ENCODE measurements at regions not wholly inside any gene's neighbourhood (a gene's known extent, or its start where the extent isn't known, plus 50 kb on each side); places are given as distances from the start of the nearest gene placed in this dataset.
A peak's percentile ranks its signal among the peaks of the same experiment; 100 is the strongest.

- TF ChIP-seq ZNF281 (CRISPR knock-in tag; IDR thresholded peaks at IDR 0.05), result no peak
- TF ChIP-seq SP1 (CRISPR knock-in tag; conservative IDR thresholded peaks at IDR 0.05), result peak; percentile 47
- no peak for TF ChIP-seq CREB1 (CRISPR knock-in tag; IDR thresholded peaks at IDR 0.05)
- TF ChIP-seq, protein P1, sequence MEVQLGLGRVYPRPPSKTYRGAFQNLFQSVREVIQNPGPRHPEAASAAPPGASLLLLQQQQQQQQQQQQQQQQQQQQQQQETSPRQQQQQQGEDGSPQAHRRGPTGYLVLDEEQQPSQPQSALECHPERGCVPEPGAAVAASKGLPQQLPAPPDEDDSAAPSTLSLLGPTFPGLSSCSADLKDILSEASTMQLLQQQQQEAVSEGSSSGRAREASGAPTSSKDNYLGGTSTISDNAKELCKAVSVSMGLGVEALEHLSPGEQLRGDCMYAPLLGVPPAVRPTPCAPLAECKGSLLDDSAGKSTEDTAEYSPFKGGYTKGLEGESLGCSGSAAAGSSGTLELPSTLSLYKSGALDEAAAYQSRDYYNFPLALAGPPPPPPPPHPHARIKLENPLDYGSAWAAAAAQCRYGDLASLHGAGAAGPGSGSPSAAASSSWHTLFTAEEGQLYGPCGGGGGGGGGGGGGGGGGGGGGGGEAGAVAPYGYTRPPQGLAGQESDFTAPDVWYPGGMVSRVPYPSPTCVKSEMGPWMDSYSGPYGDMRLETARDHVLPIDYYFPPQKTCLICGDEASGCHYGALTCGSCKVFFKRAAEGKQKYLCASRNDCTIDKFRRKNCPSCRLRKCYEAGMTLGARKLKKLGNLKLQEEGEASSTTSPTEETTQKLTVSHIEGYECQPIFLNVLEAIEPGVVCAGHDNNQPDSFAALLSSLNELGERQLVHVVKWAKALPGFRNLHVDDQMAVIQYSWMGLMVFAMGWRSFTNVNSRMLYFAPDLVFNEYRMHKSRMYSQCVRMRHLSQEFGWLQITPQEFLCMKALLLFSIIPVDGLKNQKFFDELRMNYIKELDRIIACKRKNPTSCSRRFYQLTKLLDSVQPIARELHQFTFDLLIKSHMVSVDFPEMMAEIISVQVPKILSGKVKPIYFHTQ (CRISPR knock-in tag; IDR thresholded peaks at IDR 0.05), result no peak
- TF ChIP-seq CREM (CRISPR knock-in tag; IDR thresholded peaks at IDR 0.05), result no peak
- no peak for TF ChIP-seq RELA (CRISPR knock-in tag; IDR thresholded peaks at IDR 0.05; ENCODE audit: borderline replicate concordance)
- no peak for TF ChIP-seq ZNF317 (CRISPR knock-in tag; IDR thresholded peaks at IDR 0.05; ENCODE audit: borderline replicate concordance, low read depth)
- TF ChIP-seq, protein P2, sequence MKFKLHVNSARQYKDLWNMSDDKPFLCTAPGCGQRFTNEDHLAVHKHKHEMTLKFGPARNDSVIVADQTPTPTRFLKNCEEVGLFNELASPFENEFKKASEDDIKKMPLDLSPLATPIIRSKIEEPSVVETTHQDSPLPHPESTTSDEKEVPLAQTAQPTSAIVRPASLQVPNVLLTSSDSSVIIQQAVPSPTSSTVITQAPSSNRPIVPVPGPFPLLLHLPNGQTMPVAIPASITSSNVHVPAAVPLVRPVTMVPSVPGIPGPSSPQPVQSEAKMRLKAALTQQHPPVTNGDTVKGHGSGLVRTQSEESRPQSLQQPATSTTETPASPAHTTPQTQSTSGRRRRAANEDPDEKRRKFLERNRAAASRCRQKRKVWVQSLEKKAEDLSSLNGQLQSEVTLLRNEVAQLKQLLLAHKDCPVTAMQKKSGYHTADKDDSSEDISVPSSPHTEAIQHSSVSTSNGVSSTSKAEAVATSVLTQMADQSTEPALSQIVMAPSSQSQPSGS (CRISPR knock-in tag; IDR thresholded peaks at IDR 0.05; ENCODE audit: borderline replicate concordance, low read depth), result no peak
- TF ChIP-seq, protein P3, sequence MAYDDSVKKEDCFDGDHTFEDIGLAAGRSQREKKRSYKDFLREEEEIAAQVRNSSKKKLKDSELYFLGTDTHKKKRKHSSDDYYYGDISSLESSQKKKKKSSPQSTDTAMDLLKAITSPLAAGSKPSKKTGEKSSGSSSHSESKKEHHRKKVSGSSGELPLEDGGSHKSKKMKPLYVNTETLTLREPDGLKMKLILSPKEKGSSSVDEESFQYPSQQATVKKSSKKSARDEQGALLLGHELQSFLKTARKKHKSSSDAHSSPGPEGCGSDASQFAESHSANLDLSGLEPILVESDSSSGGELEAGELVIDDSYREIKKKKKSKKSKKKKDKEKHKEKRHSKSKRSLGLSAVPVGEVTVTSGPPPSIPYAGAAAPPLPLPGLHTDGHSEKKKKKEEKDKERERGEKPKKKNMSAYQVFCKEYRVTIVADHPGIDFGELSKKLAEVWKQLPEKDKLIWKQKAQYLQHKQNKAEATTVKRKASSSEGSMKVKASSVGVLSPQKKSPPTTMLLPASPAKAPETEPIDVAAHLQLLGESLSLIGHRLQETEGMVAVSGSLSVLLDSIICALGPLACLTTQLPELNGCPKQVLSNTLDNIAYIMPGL (CRISPR knock-in tag; IDR thresholded peaks at IDR 0.05), result no peak
- no peak for TF ChIP-seq ATF1 (CRISPR knock-in tag; IDR thresholded peaks at IDR 0.05)
- TF ChIP-seq FOXP4 (CRISPR knock-in tag; IDR thresholded peaks at IDR 0.05), result 0 out of 2 replicates have a peak, but pooled peaks have one; percentile 72
- no peak for TF ChIP-seq TCF7 (CRISPR knock-in tag; IDR thresholded peaks at IDR 0.05; ENCODE audit: low read depth)
- TF ChIP-seq NR1H2 (CRISPR knock-in tag; IDR thresholded peaks at IDR 0.05), result no peak
- TF ChIP-seq HMGA2 (CRISPR knock-in tag; IDR thresholded peaks at IDR 0.05), result no peak
- TF ChIP-seq CBFB (CRISPR knock-in tag; IDR thresholded peaks at IDR 0.05; ENCODE audit: low read depth), result no peak
- TF ChIP-seq TP53 (CRISPR knock-in tag; IDR thresholded peaks at IDR 0.05), result no peak
- no peak for TF ChIP-seq FOXJ3 (CRISPR knock-in tag; IDR thresholded peaks at IDR 0.05; ENCODE audit: borderline replicate concordance)
- peak; percentile 62 for TF ChIP-seq MAX (CRISPR knock-in tag; IDR thresholded peaks at IDR 0.05)
- peak; percentile 74; the same call in 1 of the 2 replicates for TF ChIP-seq FOXK1 (CRISPR knock-in tag; IDR thresholded peaks at IDR 0.05)
- TF ChIP-seq GABPB1 (CRISPR knock-in tag; IDR thresholded peaks at IDR 0.05), result no peak
- peak; percentile 64; the same call in 1 of the 2 replicates for TF ChIP-seq TEAD1 (CRISPR knock-in tag; IDR thresholded peaks at IDR 0.05)
- no peak for TF ChIP-seq KAT7 (CRISPR knock-in tag; IDR thresholded peaks at IDR 0.05; ENCODE audit: borderline replicate concordance)
- no peak for TF ChIP-seq ATF6 (CRISPR knock-in tag; IDR thresholded peaks at IDR 0.05)
- 0 out of 2 replicates have a peak, but pooled peaks have one; percentile 35 for TF ChIP-seq ZBTB21 (CRISPR knock-in tag; IDR thresholded peaks at IDR 0.05; ENCODE audit: borderline replicate concordance)
- TF ChIP-seq E2F1 (CRISPR knock-in tag; IDR thresholded peaks at IDR 0.05), result no peak
Measured at GRCh38 chr13:99702687-99703319, 201.5 kb downstream of the TM9SF2 start (continued).
